Fibroblast of skin of scalp (primary cell): ENCODE measurements at regions not wholly inside any gene's neighbourhood (a gene's known extent, or its start where the extent isn't known, plus 50 kb on each side); places are given as distances from the start of the nearest gene placed in this dataset.
"Not testable (repeated sequence)": the region's sequence is repeated elsewhere in the genome, so short reads cannot be mapped to it uniquely, and the experiment has no call there.

Experiments used
- DNase-seq: peaks from one replicate; pipeline ENCODE4 v3.0.0-alpha.2; 2013

- DNase-seq = not testable (repeated sequence)
Measured at GRCh38 chr21:20201323-20201722, 796.9 kb upstream of the NCAM2 start.

- no peak for DNase-seq
Measured at GRCh38 chr21:20207335-20207734, 790.9 kb upstream of the NCAM2 start.

- DNase-seq = no peak
Measured at GRCh38 chr21:20215959-20216358, 782.2 kb upstream of the NCAM2 start.

GRCh38 chr21:20220586-20220985, 777.6 kb upstream of the NCAM2 start:
- no peak for DNase-seq

GRCh38 chr21:20221981-20222380, 776.2 kb upstream of the NCAM2 start:
- not testable (repeated sequence) for DNase-seq

GRCh38 chr21:20236649-20237048, 761.6 kb upstream of the NCAM2 start:
- not testable (repeated sequence) for DNase-seq

GRCh38 chr21:20249401-20249800, 748.8 kb upstream of the NCAM2 start:
- no peak for DNase-seq

GRCh38 chr21:20250337-20250736, 747.9 kb upstream of the NCAM2 start:
- no peak for DNase-seq

- no peak for DNase-seq
Measured at GRCh38 chr21:20253261-20253660, 744.9 kb upstream of the NCAM2 start.

GRCh38 chr21:20254964-20255363, 743.2 kb upstream of the NCAM2 start:
- DNase-seq = no peak

- DNase-seq = no peak
Measured at GRCh38 chr21:20257052-20257740, 741.0 kb upstream of the NCAM2 start.

- no peak for DNase-seq
Measured at GRCh38 chr21:20258542-20258941, 739.7 kb upstream of the NCAM2 start.

GRCh38 chr21:20259031-20259867, 739.0 kb upstream of the NCAM2 start:
- no peak for DNase-seq

- DNase-seq = no peak
Measured at GRCh38 chr21:20260124-20260523, 738.1 kb upstream of the NCAM2 start.

GRCh38 chr21:20261364-20261763, 736.8 kb upstream of the NCAM2 start:
- DNase-seq = no peak

GRCh38 chr21:20265707-20266440, 732.3 kb upstream of the NCAM2 start:
- DNase-seq = no peak

GRCh38 chr21:20266441-20266710, 731.8 kb upstream of the NCAM2 start:
- no peak for DNase-seq

GRCh38 chr21:20270365-20271055, 727.7 kb upstream of the NCAM2 start:
- no peak for DNase-seq

GRCh38 chr21:20272791-20273362, 725.3 kb upstream of the NCAM2 start:
- no peak for DNase-seq

- DNase-seq = no peak
Measured at GRCh38 chr21:20276377-20276776, 721.8 kb upstream of the NCAM2 start.

- no peak for DNase-seq
Measured at GRCh38 chr21:20276954-20277353, 721.3 kb upstream of the NCAM2 start.

GRCh38 chr21:20283836-20284235, 714.4 kb upstream of the NCAM2 start:
- no peak for DNase-seq

- no peak for DNase-seq
Measured at GRCh38 chr21:20292280-20292679, 705.9 kb upstream of the NCAM2 start.
